GM12891 (cell line): ENCODE measurements at regions not wholly inside any gene's neighbourhood (a gene's known extent, or its start where the extent isn't known, plus 50 kb on each side); places are given as distances from the start of the nearest gene placed in this dataset.

Experiments used
- PAX5 ChIP-seq: IDR thresholded peaks from 2 replicates; pipeline ENCODE4 v1.6.1; 2011; ENCODE audit warnings: low read length, moderate library complexity, mild to moderate bottlenecking; ENCODE audit not compliant: insufficient read depth, severe bottlenecking
- POLR2A ChIP-seq: IDR thresholded peaks from 2 replicates; pipeline ENCODE4 v1.6.1; 2011; ENCODE audit warnings: low read depth, low read length, control low read depth
- POLR2AphosphoS5 ChIP-seq: IDR thresholded peaks from 2 replicates; pipeline ENCODE4 v1.6.1; 2011; ENCODE audit warnings: low read depth, low read length, control low read depth
- SPI1 ChIP-seq: IDR thresholded peaks from 2 replicates; pipeline ENCODE4 v1.6.1; 2011; ENCODE audit warnings: low read depth, low read length, control low read depth

DNA sequence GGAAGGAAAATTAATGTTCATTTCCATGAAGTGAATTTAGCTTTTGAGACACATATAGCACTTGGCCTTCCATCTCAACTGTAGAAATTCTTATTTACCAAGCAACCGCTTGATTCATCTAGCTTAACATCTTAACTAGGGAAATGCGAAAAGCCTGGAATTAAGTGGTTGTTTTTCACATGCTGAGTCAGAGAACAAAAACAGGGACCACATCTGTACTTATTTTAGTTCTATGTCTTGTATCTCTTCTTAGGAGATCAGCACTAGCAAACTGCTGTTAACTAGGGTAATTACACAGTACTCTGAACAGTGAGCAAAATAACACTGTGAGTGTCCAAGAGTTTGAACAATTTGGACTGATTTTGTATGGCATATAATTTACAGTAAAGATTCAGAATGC is 590.9 kb upstream of the NRSN1 start:
- TF ChIP-seq SPI1 (no peak), POLR2A (no peak), POLR2AphosphoS5 (no peak), PAX5 (no peak)
